Psoas muscle (tissue), 7 donors: ENCODE measurements at regions not wholly inside any gene's neighbourhood (a gene's known extent, or its start where the extent isn't known, plus 50 kb on each side); places are given as distances from the start of the nearest gene placed in this dataset.

Experiments
- ATAC-seq, 4 donors: fragments of 200-7000 bp; cut with Tn5 transposase; one replicate each; pipeline ENCODE4 v1.9.1; 2020; ENCODE audit warnings: moderate library complexity in 3 of 4, mild to moderate bottlenecking in 2 of 4
- DNase-seq, 2 donors: peaks; one replicate each; pipeline ENCODE4 v3.0.0-alpha.2; 2020
- H3K27ac ChIP-seq: fragments of 200-600 bp; one replicate; pipeline ENCODE4 v1.8.0; 2022
- H3K27me3 ChIP-seq, 3 donors: fragments of 200-600 bp in 1 of 3; one replicate each; pipeline versions ENCODE4 v1.6.1 to v1.8.0; 2013 to 2022; ENCODE audit warnings: low read length in 2 of 3, mild to moderate bottlenecking in 2 of 3, moderate library complexity in 1 of 3; ENCODE audit not compliant: insufficient read depth in 3 of 3
- H3K36me3 ChIP-seq, 2 donors: fragments of 200-600 bp in 1 of 2; one replicate each; pipeline versions ENCODE4 v1.6.1 to v1.8.0; 2013 to 2022; ENCODE audit warnings: low read depth in 1 of 2, mild to moderate bottlenecking in 1 of 2, moderate library complexity in 1 of 2; ENCODE audit not compliant: insufficient read depth in 1 of 2
- H3K4me1 ChIP-seq: fragments of 200-600 bp; one replicate; pipeline ENCODE4 v1.8.0; 2022
- H3K4me3 ChIP-seq: fragments of 200-600 bp; one replicate; pipeline ENCODE4 v1.8.0; 2022; ENCODE audit warnings: mild to moderate bottlenecking
- H3K9me3 ChIP-seq: fragments of 200-600 bp; one replicate; pipeline ENCODE4 v1.8.0; 2022
- WGBS, 3 donors: extraction: QIAGEN DNeasy Blood & Tissue Kit; methylation state at CpG; one replicate each; pipeline versions ENCODE4 v1.1.6 to v1.1.7; 2013; 5-methylcytosine and 5-hydroxymethylcytosine counted together
- intact Hi-C, 2 donors: fragments of 100-400 bp; cut with DNase I; formaldehyde crosslinking; loops; one replicate each; pipeline versions ENCODE4 v1.11.0 to v1.14.2; 2022
- TF ChIP-seq, protein P1 (sequence below): fragments of 200-600 bp; IDR thresholded peaks from one replicate; pipeline ENCODE4 v1.8.0; 2022; ENCODE audit warnings: antibody characterized with exemption
- donor health status: healthy with polysubstance abuse.
- donor health status: DM: no; HTN: no; CAD: no; lungs with moderate emphysema.
- donor health status: Bipolar disorder and iron deficiency.
- donor health status: healthy.
- donor health status: DM: yes; HTN: yes; CAD: no.
- donor health status: DM: no; HTN: no; CAD: no.
- donor health status: DM: yes; HTN: yes; CAD: no.

DNA sequence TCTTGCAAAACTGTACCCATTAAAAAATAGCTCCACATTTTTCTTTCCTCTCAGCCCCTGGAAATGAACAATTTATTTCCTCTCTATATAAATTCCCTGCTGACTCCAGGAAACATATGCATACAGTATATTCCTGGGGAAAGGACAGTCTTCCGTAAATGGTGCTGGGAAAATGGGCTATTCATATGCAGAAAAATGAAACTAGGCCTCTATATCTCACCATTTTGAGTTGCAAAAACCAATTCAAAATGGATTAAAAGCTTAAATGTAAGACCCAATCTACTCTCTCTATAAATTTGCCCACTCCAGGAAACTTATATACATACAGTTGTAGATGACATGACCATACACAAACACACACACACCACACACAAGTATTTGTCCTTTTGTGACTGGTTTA, 85.9 kb upstream of the GPR149 start:
- Histone ChIP-seq H3K9me3 (no peaks in the 10 kb centered on the region), H3K27me3 (no peaks in the 10 kb centered on the region), H3K4me1 (no peaks in the 10 kb centered on the region), H3K27ac (no peak overlapping the region), H3K4me3 (no peak overlapping the region), H3K36me3 (no peaks in the 10 kb centered on the region)
- ATAC-seq (no peak), DNase-seq (no peak)
- TF ChIP-seq, protein P1, sequence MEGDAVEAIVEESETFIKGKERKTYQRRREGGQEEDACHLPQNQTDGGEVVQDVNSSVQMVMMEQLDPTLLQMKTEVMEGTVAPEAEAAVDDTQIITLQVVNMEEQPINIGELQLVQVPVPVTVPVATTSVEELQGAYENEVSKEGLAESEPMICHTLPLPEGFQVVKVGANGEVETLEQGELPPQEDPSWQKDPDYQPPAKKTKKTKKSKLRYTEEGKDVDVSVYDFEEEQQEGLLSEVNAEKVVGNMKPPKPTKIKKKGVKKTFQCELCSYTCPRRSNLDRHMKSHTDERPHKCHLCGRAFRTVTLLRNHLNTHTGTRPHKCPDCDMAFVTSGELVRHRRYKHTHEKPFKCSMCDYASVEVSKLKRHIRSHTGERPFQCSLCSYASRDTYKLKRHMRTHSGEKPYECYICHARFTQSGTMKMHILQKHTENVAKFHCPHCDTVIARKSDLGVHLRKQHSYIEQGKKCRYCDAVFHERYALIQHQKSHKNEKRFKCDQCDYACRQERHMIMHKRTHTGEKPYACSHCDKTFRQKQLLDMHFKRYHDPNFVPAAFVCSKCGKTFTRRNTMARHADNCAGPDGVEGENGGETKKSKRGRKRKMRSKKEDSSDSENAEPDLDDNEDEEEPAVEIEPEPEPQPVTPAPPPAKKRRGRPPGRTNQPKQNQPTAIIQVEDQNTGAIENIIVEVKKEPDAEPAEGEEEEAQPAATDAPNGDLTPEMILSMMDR = no peak
- intact Hi-C loops = no loop called here
- 78 to 86% (median 84%) methylated on average over 1 of the region's 1 CpG for WGBS, 3 donors

DNA sequence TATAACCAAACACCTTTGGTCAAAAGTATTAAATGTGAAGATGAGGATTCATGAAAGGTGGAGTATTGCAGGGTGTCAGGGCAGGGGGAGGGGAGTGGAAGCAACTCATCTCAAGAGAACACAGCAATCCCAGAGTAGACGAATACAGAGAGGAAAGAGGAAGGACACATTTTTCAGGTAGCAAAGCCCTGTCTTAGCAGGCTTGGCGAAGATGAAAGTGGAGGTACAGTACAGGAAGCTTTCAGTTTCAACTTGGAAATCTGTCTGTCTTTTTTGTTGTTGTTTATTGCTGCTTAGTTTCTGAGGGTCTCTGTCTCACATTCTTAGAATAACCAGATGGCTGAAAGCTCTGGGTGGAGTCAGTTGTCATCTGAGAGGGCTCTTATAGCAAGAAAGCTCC, 80.8 kb upstream of the GPR149 start:
- no peaks in the 10 kb centered on the region for H3K9me3 ChIP-seq
- intact Hi-C loops = no loop called here
- H3K27me3 ChIP-seq = no peaks in the 10 kb centered on the region
- no peak overlapping the region for H3K27ac ChIP-seq
- 69 to 75% (median 70%) methylated on average over 2 of the region's 2 CpGs for WGBS, 3 donors
- H3K4me1 ChIP-seq = no peaks in the 10 kb centered on the region
- H3K4me3 ChIP-seq = no peak overlapping the region
- H3K36me3 ChIP-seq = no peaks in the 10 kb centered on the region
- DNase-seq (no peak), ATAC-seq (no peak)
- TF ChIP-seq, protein P1 = no peak

DNA sequence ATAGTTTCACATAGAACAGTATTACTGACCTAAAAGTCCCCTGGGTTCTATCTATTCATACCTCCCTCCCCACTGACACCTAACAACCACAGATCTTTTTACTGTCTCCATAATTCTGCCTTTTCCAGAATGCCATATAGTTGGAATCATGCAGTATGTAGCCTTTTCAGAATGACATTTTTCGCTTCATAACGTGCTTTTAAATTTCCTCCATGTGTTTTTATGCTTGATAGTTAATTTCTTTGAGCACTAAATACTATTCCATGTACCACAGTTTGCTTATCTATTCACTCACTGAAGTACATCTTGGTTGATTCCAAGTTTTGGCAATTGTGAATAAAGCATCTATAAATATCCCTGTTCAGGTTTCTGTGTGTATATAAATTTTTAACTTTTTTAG, 77.7 kb upstream of the GPR149 start:
- TF ChIP-seq, protein P1 = no peak
- Histone ChIP-seq H3K27ac (no peak overlapping the region), H3K4me3 (no peak overlapping the region), H3K36me3 (no peaks in the 10 kb centered on the region), H3K9me3 (no peaks in the 10 kb centered on the region), H3K27me3 (no peaks in the 10 kb centered on the region), H3K4me1 (no peaks in the 10 kb centered on the region)
- ATAC-seq = no peak
- WGBS, 3 donors = 74 to 77% (median 76%) methylated on average over 2 of the region's 2 CpGs
- no peak for DNase-seq
- intact Hi-C loops = no loop called here

DNA sequence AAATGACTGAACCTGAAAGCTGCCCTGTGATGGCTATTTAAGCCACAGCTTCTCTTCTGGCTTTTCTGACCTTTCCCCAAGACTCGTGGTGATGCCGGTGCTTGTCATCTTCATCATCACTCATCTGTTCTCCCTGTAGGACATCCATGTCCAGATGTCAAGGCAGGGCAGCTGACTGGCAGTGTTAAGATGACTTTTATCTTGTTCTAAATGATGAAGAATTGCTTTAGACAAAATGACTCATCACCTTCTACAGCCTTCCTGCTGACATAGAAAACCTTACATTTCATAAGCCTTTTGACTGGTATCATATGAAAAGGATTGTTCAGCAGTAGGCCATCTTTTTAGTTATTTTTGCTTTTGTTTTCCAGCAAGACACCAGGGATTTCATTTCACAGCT, 67.0 kb upstream of the GPR149 start:
- Histone ChIP-seq H3K27me3 (no peaks in the 10 kb centered on the region), H3K9me3 (no peaks in the 10 kb centered on the region), H3K27ac (no peak overlapping the region), H3K4me1 (no peaks in the 10 kb centered on the region), H3K4me3 (no peak overlapping the region), H3K36me3 (no peaks in the 10 kb centered on the region)
- no peak for ATAC-seq
- TF ChIP-seq, protein P1 = no peak
- WGBS, 3 donors = 67 to 73% (median 70%) methylated on average over 2 of the region's 2 CpGs
- intact Hi-C loops = no loop called here
- DNase-seq = no peak

DNA sequence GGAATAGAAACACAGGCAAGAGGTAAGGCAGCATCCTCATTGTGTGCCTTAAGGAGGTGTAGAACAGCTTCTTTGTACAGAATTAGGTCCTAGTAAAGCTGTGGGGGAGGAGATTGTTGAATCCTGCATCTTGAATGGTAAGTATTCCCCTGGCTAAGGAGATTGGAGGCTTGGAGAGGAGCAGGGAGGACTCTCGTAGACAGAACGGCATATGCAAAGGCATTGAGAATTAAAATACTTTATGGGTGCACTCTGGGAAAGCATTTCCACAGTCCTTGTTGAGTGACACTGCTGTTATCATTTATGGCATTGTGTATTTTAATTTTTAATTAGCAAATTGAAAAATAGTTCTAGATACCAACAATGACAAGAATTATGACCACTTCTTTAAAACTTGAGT, 66.5 kb upstream of the GPR149 start:
- Histone ChIP-seq H3K27me3 (no peaks in the 10 kb centered on the region), H3K9me3 (no peaks in the 10 kb centered on the region), H3K4me1 (no peaks in the 10 kb centered on the region), H3K4me3 (no peak overlapping the region), H3K27ac (no peak overlapping the region), H3K36me3 (no peaks in the 10 kb centered on the region)
- DNase-seq = no peak
- 78 to 79% (median 79%) methylated on average over 2 of the region's 2 CpGs for WGBS, 3 donors
- TF ChIP-seq, protein P1 = no peak
- no peak for ATAC-seq
- intact Hi-C loops = no loop called here
